H54 (cell line): ENCODE measurements at regions not wholly inside any gene's neighbourhood (a gene's known extent, or its start where the extent isn't known, plus 50 kb on each side); places are given as distances from the start of the nearest gene placed in this dataset.

Experiments
- DNase-seq: peaks from one replicate; pipeline ENCODE4 v3.0.0; 2011; ENCODE audit warnings: low spot score, mixed read lengths; ENCODE audit not compliant: insufficient read length
- FAIRE-seq: peaks from 3 replicates; lab custom pipeline; 2011; peaks lifted over from hg19 to GRCh38; lab: Jason Lieb, UNC
- POLR2A ChIP-seq: IDR thresholded peaks from 2 replicates; pipeline ENCODE4 v1.6.1; 2011; ENCODE audit warnings: low read depth, mild to moderate bottlenecking, low read length

DNA sequence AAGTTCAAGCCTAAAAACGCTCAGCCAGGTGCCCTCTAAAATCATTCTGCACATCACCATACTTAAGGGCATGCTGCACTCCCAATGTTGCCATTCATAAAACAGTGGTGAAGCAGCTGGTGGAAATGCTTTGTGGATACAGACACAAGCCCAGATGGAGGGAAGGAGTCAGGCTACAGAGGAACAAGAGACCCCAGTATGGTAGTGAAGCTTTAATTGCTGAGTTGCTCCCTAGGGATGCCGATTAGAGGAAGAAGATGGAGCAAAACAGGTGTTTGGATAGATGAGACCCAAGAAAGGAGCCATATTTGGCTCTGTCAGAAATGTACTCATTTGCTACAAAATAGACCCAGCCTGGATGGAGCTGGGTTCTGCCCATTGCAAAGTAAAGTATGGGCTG lies 230.5 kb downstream of the NSG2 start:
- FAIRE-seq (no peak), DNase-seq (no peak)
- TF ChIP-seq POLR2A: no peak

DNA sequence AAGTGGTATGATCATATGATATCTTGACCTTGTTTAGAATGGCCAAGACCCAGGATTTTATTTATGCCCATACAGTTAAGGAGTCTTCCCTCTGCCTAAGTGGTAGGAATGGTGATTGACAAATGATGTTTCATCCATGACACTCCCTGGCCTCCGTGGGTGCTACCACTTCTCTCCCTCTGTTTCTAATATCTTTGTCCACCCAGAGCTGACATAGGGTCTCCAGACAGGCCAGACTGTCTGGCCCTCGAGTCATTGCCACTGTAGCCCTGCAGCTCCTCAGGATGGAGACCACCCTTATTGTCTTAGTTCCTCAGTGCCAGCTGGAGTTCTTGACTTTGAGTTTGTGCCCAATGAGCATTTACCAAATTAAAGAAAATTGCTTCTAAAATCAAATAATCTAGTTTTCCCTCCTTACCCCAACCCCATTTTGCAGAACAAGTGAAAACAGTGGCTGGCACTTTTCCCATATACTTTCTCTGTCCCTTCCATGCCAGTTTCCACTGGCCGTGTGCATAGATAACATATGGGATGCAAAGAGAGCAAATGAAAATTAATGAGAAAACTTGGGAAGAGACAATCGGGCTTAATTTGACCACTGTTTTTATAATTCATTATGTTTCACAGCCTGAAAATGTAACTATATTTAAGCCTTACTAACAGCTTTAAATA lies 235.7 kb downstream of the NSG2 start:
- no peak for FAIRE-seq
- no peak for DNase-seq
- TF ChIP-seq POLR2A: no peak

DNA sequence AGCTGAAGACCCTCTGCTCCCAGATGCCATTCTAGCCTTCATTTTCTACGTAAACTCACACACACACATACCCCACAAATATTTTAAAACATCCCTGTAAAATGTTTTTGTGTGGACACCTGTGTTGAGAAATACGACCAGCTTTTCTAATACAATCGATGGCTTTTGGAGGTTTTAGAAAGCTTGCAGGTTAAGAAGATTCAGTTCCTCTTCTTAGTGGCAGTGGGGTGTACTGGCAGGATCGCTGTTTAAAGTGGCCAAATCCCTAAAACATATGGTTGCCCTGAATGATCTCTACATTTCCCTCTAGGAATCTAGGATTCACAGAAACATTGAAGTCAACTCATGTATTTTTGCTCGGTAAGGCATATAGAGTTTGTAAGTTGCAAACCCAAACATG lies 236.3 kb downstream of the NSG2 start:
- FAIRE-seq: no peak
- no peak for DNase-seq

DNA sequence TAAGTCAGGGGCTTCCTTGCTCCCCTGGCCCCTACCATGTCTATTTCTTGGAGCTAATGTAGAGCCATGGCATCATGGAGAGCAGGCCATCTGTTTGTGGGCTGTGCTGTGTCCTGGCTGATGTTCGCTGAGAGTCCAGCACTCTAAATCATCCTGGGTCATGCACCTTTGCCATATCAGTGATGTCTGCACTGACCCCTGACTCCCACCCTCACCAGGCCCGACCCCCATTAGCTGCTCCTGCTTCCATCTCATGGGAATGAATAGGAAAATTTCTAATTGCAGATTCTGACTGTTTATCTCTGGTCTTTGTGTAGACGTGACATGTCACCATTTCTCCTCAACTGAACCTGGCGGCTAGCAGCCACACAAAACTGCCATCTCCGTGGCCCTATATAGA lies 236.9 kb downstream of the NSG2 start:
- DNase-seq (no peak), FAIRE-seq (no peak)
- TF ChIP-seq POLR2A: no peak

More for the DNA sequence above, 236.3 kb downstream of the NSG2 start:
- no peak for TF ChIP-seq POLR2A

- no peak for FAIRE-seq
- DNase-seq: no peak
- no peak for TF ChIP-seq POLR2A
These were observed 237.9 kb downstream of the NSG2 start for GRCh38 chr5:174283211-174284005.

DNA sequence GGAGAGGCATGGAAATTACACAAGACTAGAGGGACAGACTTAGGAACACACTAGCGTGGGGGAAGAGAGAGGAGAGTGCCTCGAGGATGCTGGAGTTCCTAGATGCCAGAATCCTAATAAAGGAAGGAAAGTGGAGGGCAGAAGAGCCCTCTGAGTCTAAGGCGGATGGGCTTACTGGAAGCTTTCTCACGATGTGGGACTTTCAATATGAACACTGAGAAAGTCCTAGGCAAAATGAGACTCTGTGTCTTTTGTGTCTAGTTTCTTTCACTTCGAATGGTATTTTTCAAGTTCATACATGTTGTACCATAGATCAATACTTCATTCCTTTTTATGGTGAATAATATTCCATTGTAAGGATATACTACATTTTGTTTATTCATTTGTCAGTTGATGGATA lies 239.4 kb downstream of the NSG2 start:
- FAIRE-seq: no peak
- no peak for DNase-seq
- TF ChIP-seq POLR2A: no peak

GRCh38 chr5:174287761-174288160 lies 242.3 kb downstream of the NSG2 start:
- DNase-seq (no peak), FAIRE-seq (no peak)
- TF ChIP-seq POLR2A: no peak

DNA sequence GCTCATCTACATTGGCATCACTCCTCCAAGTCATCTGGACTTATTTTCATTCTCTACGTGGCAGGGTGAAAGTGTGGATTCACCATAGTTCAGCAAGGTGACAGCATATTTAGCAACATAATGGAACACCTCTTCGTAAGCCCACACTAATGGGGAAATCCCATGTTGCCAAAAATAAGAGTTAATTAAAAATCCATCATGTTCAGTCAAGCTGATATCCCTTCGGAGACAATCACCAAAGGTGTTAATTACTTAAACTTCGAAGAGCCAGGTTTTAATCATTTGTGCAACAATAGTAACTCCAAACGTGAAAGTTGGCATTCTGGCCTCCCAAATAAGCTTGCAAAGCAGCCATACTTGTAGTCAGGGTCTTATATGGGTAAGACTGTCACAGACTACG lies 242.9 kb downstream of the NSG2 start:
- FAIRE-seq: no peak
- DNase-seq: no peak
- TF ChIP-seq POLR2A: no peak

DNA sequence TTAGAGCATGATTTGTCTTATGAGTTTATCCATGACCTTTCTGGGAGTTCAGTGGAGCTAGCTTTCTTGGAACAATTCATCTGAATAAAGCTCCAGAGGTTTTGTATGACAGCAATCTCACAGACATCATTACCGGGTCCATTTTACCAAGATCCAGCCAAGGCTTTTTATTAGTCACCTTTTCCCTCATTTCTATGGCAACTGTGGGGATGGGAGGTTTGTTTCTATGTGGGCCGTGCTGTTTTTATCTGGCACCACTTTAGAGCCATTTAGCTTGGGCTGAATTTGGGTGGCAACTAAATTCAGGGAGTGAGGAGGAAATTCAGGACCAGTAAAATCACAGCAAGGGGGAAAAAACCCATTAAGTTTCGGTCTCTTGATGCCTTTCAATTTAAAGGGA lies 245.7 kb downstream of the NSG2 start:
- no peak for TF ChIP-seq POLR2A
- no peak for DNase-seq
- FAIRE-seq: no peak

- no peak for TF ChIP-seq POLR2A
- FAIRE-seq: no peak
- no peak for DNase-seq
These were observed 246.8 kb downstream of the NSG2 start for GRCh38 chr5:174292348-174292747.

- FAIRE-seq (no peak), DNase-seq (no peak)
- no peak for TF ChIP-seq POLR2A
These were observed 247.5 kb downstream of the NSG2 start for GRCh38 chr5:174293006-174293405.

DNA sequence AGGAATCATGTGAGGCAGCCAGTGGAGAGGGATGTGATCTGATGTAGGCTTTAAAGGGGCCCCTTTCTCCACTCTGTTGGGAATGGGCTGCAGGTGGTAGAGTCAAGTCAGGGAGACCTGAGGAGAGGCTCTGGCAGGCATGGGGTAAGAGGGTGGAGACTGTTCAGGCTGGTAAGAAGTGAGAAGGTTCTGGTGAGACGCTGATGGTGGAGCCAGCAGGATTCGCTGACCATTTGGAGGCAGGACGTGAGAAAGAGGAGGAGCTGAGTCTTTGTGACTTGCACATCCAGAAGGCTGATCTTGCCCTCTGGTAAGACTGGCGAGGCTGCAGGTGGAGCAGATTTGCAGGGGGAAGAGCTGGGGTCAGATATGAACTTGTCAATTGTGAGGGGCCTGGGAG lies 248.0 kb downstream of the NSG2 start:
- no peak for FAIRE-seq
- TF ChIP-seq POLR2A: no peak
- no peak for DNase-seq

DNA sequence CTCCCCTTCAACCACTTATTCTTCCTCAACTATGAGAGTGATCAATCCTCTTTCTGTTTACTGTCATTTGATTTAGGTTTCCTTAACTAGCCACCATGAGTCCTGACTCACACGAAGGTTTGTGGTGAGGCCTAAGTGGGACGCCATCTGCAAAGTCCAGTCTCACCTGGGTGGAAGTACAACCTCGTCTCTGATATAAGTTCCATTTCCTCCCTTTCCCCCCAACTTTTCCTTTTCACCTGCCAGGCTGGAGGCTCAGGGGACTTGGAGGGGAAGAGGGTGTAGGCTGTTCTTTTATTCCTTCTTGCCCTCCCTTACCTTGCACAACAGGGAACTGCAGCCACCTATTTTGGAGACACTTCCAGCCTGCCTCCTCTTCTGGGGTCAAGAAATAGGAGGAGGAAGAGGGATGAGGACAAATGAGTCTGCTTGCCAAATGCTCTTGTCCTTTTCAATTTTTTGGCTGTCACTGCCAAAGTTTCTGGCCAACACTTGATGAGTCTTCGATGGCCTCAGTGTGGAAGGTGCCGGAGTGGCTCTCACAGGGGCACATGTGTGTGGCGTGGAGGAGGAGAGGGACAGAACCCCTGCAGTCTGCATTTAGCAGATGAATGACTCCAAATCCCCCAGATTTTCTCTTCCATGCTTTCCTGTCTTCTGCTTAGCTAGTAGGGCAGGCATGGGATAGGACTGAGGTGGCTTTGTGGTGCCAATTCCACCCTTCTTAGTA lies 249.6 kb downstream of the NSG2 start:
- no peak for TF ChIP-seq POLR2A
- FAIRE-seq (no peak), DNase-seq (no peak)

GRCh38 chr5:174295702-174296436 lies 250.4 kb downstream of the NSG2 start:
- DNase-seq: no peak

More at GRCh38 chr5:174295702-174296436, 250.4 kb downstream of the NSG2 start:
- FAIRE-seq: no peak
- TF ChIP-seq POLR2A: no peak
